ENCODE measurements at regions not wholly inside any gene's neighbourhood (a gene's known extent, or its start where the extent isn't known, plus 50 kb on each side); places are given as distances from the start of the nearest gene placed in this dataset.

GRCh38 chr6:18835976-18836375 lies 448.8 kb downstream of the RNF144B start:
- no peak overlapping the region for H3K4me2 ChIP-seq
- H3K36me3 ChIP-seq (ENCODE audit: low read depth) = no peaks in the 10 kb centered on the region
- H3F3A ChIP-seq (ENCODE audit: insufficient read depth, low read depth) = no peaks in the 10 kb centered on the region
- no peaks in the 10 kb centered on the region for H3K9me3 ChIP-seq (ENCODE audit: insufficient read depth, low read depth)
- intact Hi-C loops (cut with micrococcal nuclease; ENCODE audit: unreplicated experiment) = no loop called here
- no peak overlapping the region for H3K27ac ChIP-seq
- no peak overlapping the region for H2AFZ ChIP-seq
- TF ChIP-seq, protein P1, sequence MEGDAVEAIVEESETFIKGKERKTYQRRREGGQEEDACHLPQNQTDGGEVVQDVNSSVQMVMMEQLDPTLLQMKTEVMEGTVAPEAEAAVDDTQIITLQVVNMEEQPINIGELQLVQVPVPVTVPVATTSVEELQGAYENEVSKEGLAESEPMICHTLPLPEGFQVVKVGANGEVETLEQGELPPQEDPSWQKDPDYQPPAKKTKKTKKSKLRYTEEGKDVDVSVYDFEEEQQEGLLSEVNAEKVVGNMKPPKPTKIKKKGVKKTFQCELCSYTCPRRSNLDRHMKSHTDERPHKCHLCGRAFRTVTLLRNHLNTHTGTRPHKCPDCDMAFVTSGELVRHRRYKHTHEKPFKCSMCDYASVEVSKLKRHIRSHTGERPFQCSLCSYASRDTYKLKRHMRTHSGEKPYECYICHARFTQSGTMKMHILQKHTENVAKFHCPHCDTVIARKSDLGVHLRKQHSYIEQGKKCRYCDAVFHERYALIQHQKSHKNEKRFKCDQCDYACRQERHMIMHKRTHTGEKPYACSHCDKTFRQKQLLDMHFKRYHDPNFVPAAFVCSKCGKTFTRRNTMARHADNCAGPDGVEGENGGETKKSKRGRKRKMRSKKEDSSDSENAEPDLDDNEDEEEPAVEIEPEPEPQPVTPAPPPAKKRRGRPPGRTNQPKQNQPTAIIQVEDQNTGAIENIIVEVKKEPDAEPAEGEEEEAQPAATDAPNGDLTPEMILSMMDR (conservative IDR thresholded peaks at IDR 0.05) = no peak
- no peak for TF ChIP-seq EZH2 (IDR thresholded peaks at IDR 0.05; ENCODE audit: low read depth)
- H3K4me1 ChIP-seq (replicated peaks; ENCODE audit: insufficient read depth) = no peaks in the 10 kb centered on the region
- no peak for DNase-seq
- ChIA-PET POLR2A (ENCODE audit: unreplicated experiment) (no interaction called here), CTCF (no interaction called here)
- no peaks in the 10 kb centered on the region for H4K20me1 ChIP-seq (ENCODE audit: insufficient read depth)
- no TSS peak for BruUV-seq (replicated peaks)
- H3K27me3 ChIP-seq (ENCODE audit: insufficient read depth, low read depth) = no peaks in the 10 kb centered on the region
- no peak overlapping the region for H3K4me3 ChIP-seq
- no peaks in the 10 kb centered on the region for H3K79me2 ChIP-seq (ENCODE audit: low read depth)
- H3K9me2 ChIP-seq (ENCODE audit: insufficient read depth) = no peaks in the 10 kb centered on the region

GRCh38 chr6:18837013-18837412 lies 449.9 kb downstream of the RNF144B start:
- Histone ChIP-seq H3K27ac (no peak overlapping the region), H3K9me3 (ENCODE audit: insufficient read depth, low read depth) (no peaks in the 10 kb centered on the region), H3K4me2 (no peak overlapping the region), H4K20me1 (ENCODE audit: insufficient read depth) (no peaks in the 10 kb centered on the region), H3K27me3 (ENCODE audit: insufficient read depth, low read depth) (no peaks in the 10 kb centered on the region), H3K9me2 (ENCODE audit: insufficient read depth) (no peaks in the 10 kb centered on the region), H3K4me3 (no peak overlapping the region), H3K4me1 (replicated peaks; ENCODE audit: insufficient read depth) (no peaks in the 10 kb centered on the region), H3K36me3 (ENCODE audit: low read depth) (no peaks in the 10 kb centered on the region), H2AFZ (no peak overlapping the region), H3F3A (ENCODE audit: insufficient read depth, low read depth) (no peaks in the 10 kb centered on the region), H3K79me2 (ENCODE audit: low read depth) (no peaks in the 10 kb centered on the region)
- DNase-seq = no peak
- TF ChIP-seq EZH2 (IDR thresholded peaks at IDR 0.05; ENCODE audit: low read depth) = no peak
- TF ChIP-seq, protein P1 (conservative IDR thresholded peaks at IDR 0.05) = no peak
- BruUV-seq (replicated peaks) = no TSS peak
- CTCF ChIA-PET = no interaction called here
- intact Hi-C loops (cut with micrococcal nuclease; ENCODE audit: unreplicated experiment) = no loop called here
- POLR2A ChIA-PET (ENCODE audit: unreplicated experiment) = no interaction called here

- no peaks in the 10 kb centered on the region for H3K36me3 ChIP-seq (ENCODE audit: low read depth)
- BruUV-seq (replicated peaks) = no TSS peak
- TF ChIP-seq, protein P1 (conservative IDR thresholded peaks at IDR 0.05) = no peak
- TF ChIP-seq EZH2 (IDR thresholded peaks at IDR 0.05; ENCODE audit: low read depth) = no peak
- no peak overlapping the region for H3K4me3 ChIP-seq
- no peak for DNase-seq
- no peaks in the 10 kb centered on the region for H3F3A ChIP-seq (ENCODE audit: insufficient read depth, low read depth)
- H3K4me2 ChIP-seq = no peak overlapping the region
- no peak overlapping the region for H3K27ac ChIP-seq
- intact Hi-C loops (cut with micrococcal nuclease; ENCODE audit: unreplicated experiment) = no loop called here
- ChIA-PET CTCF (no interaction called here), POLR2A (ENCODE audit: unreplicated experiment) (no interaction called here)
- H3K9me2 ChIP-seq (ENCODE audit: insufficient read depth) = peaks cover 2% of the 10 kb centered on the region; the same call in 1 of the 2 replicates
- H3K79me2 ChIP-seq (ENCODE audit: low read depth) = no peaks in the 10 kb centered on the region
- no peak overlapping the region for H2AFZ ChIP-seq
- H3K9me3 ChIP-seq (ENCODE audit: insufficient read depth, low read depth) = no peaks in the 10 kb centered on the region
- no peaks in the 10 kb centered on the region for H3K4me1 ChIP-seq (replicated peaks; ENCODE audit: insufficient read depth)
- H3K27me3 ChIP-seq (ENCODE audit: insufficient read depth, low read depth) = no peaks in the 10 kb centered on the region
- H4K20me1 ChIP-seq (ENCODE audit: insufficient read depth) = no peaks in the 10 kb centered on the region
Observed at GRCh38 chr6:18842534-18842933, 455.4 kb downstream of the RNF144B start.

Data from PC-9 (cell line).